ENCODE measurements at regions not wholly inside any gene's neighbourhood (a gene's known extent, or its start where the extent isn't known, plus 50 kb on each side); places are given as distances from the start of the nearest gene placed in this dataset.

- ATAC-seq (replicated peaks in 1 of 4), result no peak
- Mint-ChIP-seq H3K27me3 (peaks cover 20 to 35% of the 10 kb centered on the region in 2 donors), H3K9me3 (peaks cover 4 to 16% (median 8%) of the 10 kb centered on the region in 3 donors), H3K27ac (no peak overlapping the region), H3K4me3 (no peak overlapping the region), H3K4me1 (no peaks in the 10 kb centered on the region), H3K36me3 (no peaks in the 10 kb centered on the region)
- Histone ChIP-seq H3K4me1 (ENCODE audit: control insufficient read depth in 1 of 2, extremely low read depth in 1 of 2, insufficient read depth in 2 of 2, low read length in 2 of 2) (no peaks in the 10 kb centered on the region), H3K36me3 (ENCODE audit: control insufficient read depth in 2 of 2, extremely low read depth in 1 of 2, insufficient read depth in 1 of 2, low read length in 1 of 2) (no peaks in the 10 kb centered on the region), H3K4me3 (ENCODE audit: control insufficient read depth in 1 of 2, extremely low read depth in 1 of 2, low read length in 1 of 2) (no peak overlapping the region), H3K27ac (ENCODE audit: low read length) (no peak overlapping the region), H3K27me3 (replicated peaks in 1 of 2; ENCODE audit: control insufficient read depth in 2 of 2, extremely low read depth in 1 of 2, insufficient read depth in 2 of 2, low read length in 1 of 2) (peaks cover 0 to 3% of the 10 kb centered on the region in 2 experiments), H3K9me3 (no peaks in the 10 kb centered on the region)
- ChIA-PET POLR2A (no interaction called here), CTCF (no interaction called here)
- DNase-seq, result no peak
Observed at GRCh38 chr13:75153834-75154233, 328.1 kb downstream of the TBC1D4 start.

- no peaks in the 10 kb centered on the region for H3K4me1 Mint-ChIP-seq
- no peaks in the 10 kb centered on the region for H3K36me3 Mint-ChIP-seq
- Histone ChIP-seq H3K36me3 (ENCODE audit: control insufficient read depth in 2 of 2, extremely low read depth in 1 of 2, insufficient read depth in 1 of 2, low read length in 1 of 2) (no peaks in the 10 kb centered on the region), H3K4me3 (ENCODE audit: control insufficient read depth in 1 of 2, extremely low read depth in 1 of 2, low read length in 1 of 2) (no peak overlapping the region), H3K4me1 (ENCODE audit: control insufficient read depth in 1 of 2, extremely low read depth in 1 of 2, insufficient read depth in 2 of 2, low read length in 2 of 2) (no peaks in the 10 kb centered on the region), H3K27me3 (replicated peaks in 1 of 2; ENCODE audit: control insufficient read depth in 2 of 2, extremely low read depth in 1 of 2, insufficient read depth in 2 of 2, low read length in 1 of 2) (peaks cover 0 to 3% of the 10 kb centered on the region in 2 experiments), H3K9me3 (no peaks in the 10 kb centered on the region), H3K27ac (ENCODE audit: low read length) (no peak overlapping the region)
- H3K27me3 Mint-ChIP-seq, result peaks cover 20 to 35% of the 10 kb centered on the region in 2 donors
- H3K9me3 Mint-ChIP-seq, result peaks cover 4 to 16% (median 8%) of the 10 kb centered on the region in 3 donors
- H3K4me3 Mint-ChIP-seq, result no peak overlapping the region
- no peak for DNase-seq
- WGBS (ENCODE audit: insufficient coverage), result 50% methylated on average over 2 of the region's 4 CpGs
- H3K27ac Mint-ChIP-seq, result no peak overlapping the region
- no peak for ATAC-seq (replicated peaks in 1 of 4)
- ChIA-PET CTCF (no interaction called here), POLR2A (interaction anchor here in 1 of 2 donors (0.6 kb wide), 1 partner anchor 493 kb away, joined by 4 read pairs; no protein-coding TSS in a partner anchor)
Observed at GRCh38 chr13:75153386-75153785, 328.6 kb downstream of the TBC1D4 start.

GRCh38 chr13:75151081-75151643 lies 330.8 kb downstream of the TBC1D4 start:
- no peaks in the 10 kb centered on the region for H3K4me1 ChIP-seq (ENCODE audit: control insufficient read depth in 1 of 2, extremely low read depth in 1 of 2, insufficient read depth in 2 of 2, low read length in 2 of 2)
- CTCF ChIA-PET, result no interaction called here
- no peak overlapping the region for H3K27ac ChIP-seq (ENCODE audit: low read length)
- Mint-ChIP-seq H3K27me3 (peaks cover 17 to 20% of the 10 kb centered on the region in 2 donors), H3K4me3 (no peak overlapping the region), H3K36me3 (no peaks in the 10 kb centered on the region), H3K4me1 (no peaks in the 10 kb centered on the region), H3K27ac (no peak overlapping the region), H3K9me3 (peaks cover 4 to 12% (median 8%) of the 10 kb centered on the region in 3 donors)
- DNase-seq (no peak), ATAC-seq (replicated peaks in 1 of 4) (no peak)
- 86% methylated on average over 1 of the region's 3 CpGs for WGBS (ENCODE audit: insufficient coverage)
- no peaks in the 10 kb centered on the region for H3K9me3 ChIP-seq
- peaks cover 0 to 3% of the 10 kb centered on the region in 2 experiments for H3K27me3 ChIP-seq (replicated peaks in 1 of 2; ENCODE audit: control insufficient read depth in 2 of 2, extremely low read depth in 1 of 2, insufficient read depth in 2 of 2, low read length in 1 of 2)
- H3K36me3 ChIP-seq (ENCODE audit: control insufficient read depth in 2 of 2, extremely low read depth in 1 of 2, insufficient read depth in 1 of 2, low read length in 1 of 2), result no peaks in the 10 kb centered on the region
- H3K4me3 ChIP-seq (ENCODE audit: control insufficient read depth in 1 of 2, extremely low read depth in 1 of 2, low read length in 1 of 2), result no peak overlapping the region
- POLR2A ChIA-PET, result no interaction called here

- CTCF ChIA-PET, result no interaction called here
- H3K9me3 ChIP-seq, result no peaks in the 10 kb centered on the region
Observed at GRCh38 chr13:75149776-75150175, 332.2 kb downstream of the TBC1D4 start.

GRCh38 chr13:75147946-75148345 lies 334.0 kb downstream of the TBC1D4 start:
- Histone ChIP-seq H3K4me3 (ENCODE audit: control insufficient read depth in 1 of 2, extremely low read depth in 1 of 2, low read length in 1 of 2) (no peak overlapping the region), H3K27ac (ENCODE audit: low read length) (no peak overlapping the region), H3K27me3 (replicated peaks in 1 of 2; ENCODE audit: control insufficient read depth in 2 of 2, extremely low read depth in 1 of 2, insufficient read depth in 2 of 2, low read length in 1 of 2) (peaks cover 0 to 9% of the 10 kb centered on the region in 2 experiments), H3K9me3 (no peaks in the 10 kb centered on the region), H3K4me1 (ENCODE audit: control insufficient read depth in 1 of 2, extremely low read depth in 1 of 2, insufficient read depth in 2 of 2, low read length in 2 of 2) (no peaks in the 10 kb centered on the region), H3K36me3 (ENCODE audit: control insufficient read depth in 2 of 2, extremely low read depth in 1 of 2, insufficient read depth in 1 of 2, low read length in 1 of 2) (no peaks in the 10 kb centered on the region)
- Mint-ChIP-seq H3K36me3 (no peaks in the 10 kb centered on the region), H3K27ac (no peak overlapping the region), H3K27me3 (peaks cover 11 to 12% of the 10 kb centered on the region in 2 donors), H3K4me3 (no peak overlapping the region), H3K9me3 (peaks cover 4 to 10% (median 8%) of the 10 kb centered on the region in 3 donors), H3K4me1 (no peaks in the 10 kb centered on the region)
- no peak for ATAC-seq (replicated peaks in 1 of 4)
- CTCF ChIA-PET, result no interaction called here
- 0% methylated on average over 1 of the region's 5 CpGs for WGBS (ENCODE audit: insufficient coverage)
- POLR2A ChIA-PET, result no interaction called here
- DNase-seq, result no peak

More at GRCh38 chr13:75149776-75150175, 332.2 kb downstream of the TBC1D4 start:
- Histone ChIP-seq H3K27ac (ENCODE audit: low read length) (no peak overlapping the region), H3K4me3 (ENCODE audit: control insufficient read depth in 1 of 2, extremely low read depth in 1 of 2, low read length in 1 of 2) (no peak overlapping the region), H3K27me3 (replicated peaks in 1 of 2; ENCODE audit: control insufficient read depth in 2 of 2, extremely low read depth in 1 of 2, insufficient read depth in 2 of 2, low read length in 1 of 2) (peaks cover 0 to 5% of the 10 kb centered on the region in 2 experiments), H3K4me1 (ENCODE audit: control insufficient read depth in 1 of 2, extremely low read depth in 1 of 2, insufficient read depth in 2 of 2, low read length in 2 of 2) (no peaks in the 10 kb centered on the region), H3K36me3 (ENCODE audit: control insufficient read depth in 2 of 2, extremely low read depth in 1 of 2, insufficient read depth in 1 of 2, low read length in 1 of 2) (no peaks in the 10 kb centered on the region)
- Mint-ChIP-seq H3K4me1 (no peaks in the 10 kb centered on the region), H3K27ac (no peak overlapping the region), H3K9me3 (peaks cover 4 to 12% (median 8%) of the 10 kb centered on the region in 3 donors), H3K36me3 (no peaks in the 10 kb centered on the region), H3K4me3 (no peak overlapping the region), H3K27me3 (peaks cover 11 to 14% of the 10 kb centered on the region in 2 donors)
- ATAC-seq (replicated peaks in 1 of 4) (no peak), DNase-seq (no peak)
- POLR2A ChIA-PET, result no interaction called here

GRCh38 chr13:75146436-75146835 lies 335.5 kb downstream of the TBC1D4 start:
- ChIA-PET CTCF (no interaction called here), POLR2A (no interaction called here)
- H3K27me3 ChIP-seq (replicated peaks in 1 of 2; ENCODE audit: control insufficient read depth in 2 of 2, extremely low read depth in 1 of 2, insufficient read depth in 2 of 2, low read length in 1 of 2), result peaks cover 0 to 9% of the 10 kb centered on the region in 2 experiments
- no peak overlapping the region for H3K27ac ChIP-seq (ENCODE audit: low read length)
- no peak overlapping the region for H3K4me3 Mint-ChIP-seq
- H3K27ac Mint-ChIP-seq, result no peak overlapping the region
- peaks cover 11% of the 10 kb centered on the region in 2 donors for H3K27me3 Mint-ChIP-seq
- no peaks in the 10 kb centered on the region for H3K36me3 ChIP-seq (ENCODE audit: control insufficient read depth in 2 of 2, extremely low read depth in 1 of 2, insufficient read depth in 1 of 2, low read length in 1 of 2)
- H3K4me1 Mint-ChIP-seq, result no peaks in the 10 kb centered on the region
- no CpG with 5 or more reads among the region's 1 CpG for WGBS (ENCODE audit: insufficient coverage)
- ATAC-seq (replicated peaks in 1 of 4), result no peak
- no peaks in the 10 kb centered on the region for H3K36me3 Mint-ChIP-seq
- no peaks in the 10 kb centered on the region for H3K4me1 ChIP-seq (ENCODE audit: control insufficient read depth in 1 of 2, extremely low read depth in 1 of 2, insufficient read depth in 2 of 2, low read length in 2 of 2)
- no peak overlapping the region for H3K4me3 ChIP-seq (ENCODE audit: control insufficient read depth in 1 of 2, extremely low read depth in 1 of 2, low read length in 1 of 2)
- H3K9me3 ChIP-seq, result no peaks in the 10 kb centered on the region
- no peaks in the 10 kb centered on the region for H3K9me3 Mint-ChIP-seq
- DNase-seq, result no peak

- Mint-ChIP-seq H3K4me1 (no peaks in the 10 kb centered on the region), H3K27me3 (peaks cover 11 to 15% of the 10 kb centered on the region in 2 donors), H3K36me3 (no peaks in the 10 kb centered on the region), H3K9me3 (no peaks in the 10 kb centered on the region), H3K27ac (no peak overlapping the region), H3K4me3 (no peak overlapping the region)
- Histone ChIP-seq H3K27ac (ENCODE audit: low read length) (no peak overlapping the region), H3K4me3 (ENCODE audit: control insufficient read depth in 1 of 2, extremely low read depth in 1 of 2, low read length in 1 of 2) (no peak overlapping the region), H3K9me3 (no peaks in the 10 kb centered on the region), H3K4me1 (ENCODE audit: control insufficient read depth in 1 of 2, extremely low read depth in 1 of 2, insufficient read depth in 2 of 2, low read length in 2 of 2) (no peaks in the 10 kb centered on the region), H3K27me3 (replicated peaks in 1 of 2; ENCODE audit: control insufficient read depth in 2 of 2, extremely low read depth in 1 of 2, insufficient read depth in 2 of 2, low read length in 1 of 2) (peaks cover 0 to 6% of the 10 kb centered on the region in 2 experiments), H3K36me3 (ENCODE audit: control insufficient read depth in 2 of 2, extremely low read depth in 1 of 2, insufficient read depth in 1 of 2, low read length in 1 of 2) (no peaks in the 10 kb centered on the region)
- CTCF ChIA-PET, result interaction anchor here in 1 of 2 donors (0.6 kb wide), 1 partner anchor 10 kb away, joined by 3 read pairs; no protein-coding TSS in a partner anchor
- POLR2A ChIA-PET, result no interaction called here
- 100% methylated on average over 1 of the region's 1 CpG for WGBS (ENCODE audit: insufficient coverage)
- ATAC-seq (replicated peaks in 1 of 4), result no peak
- DNase-seq, result no peak
Observed at GRCh38 chr13:75145927-75146326, 336.0 kb downstream of the TBC1D4 start.
